ENCODE measurements at regions not wholly inside any gene's neighbourhood (a gene's known extent, or its start where the extent isn't known, plus 50 kb on each side); places are given as distances from the start of the nearest gene placed in this dataset.

- no peaks in the 10 kb centered on the region for H3K27me3 ChIP-seq (ENCODE audit: insufficient read depth, low read length)
- no peaks in the 10 kb centered on the region; the same call in 1 of the 2 replicates for H3K9me3 ChIP-seq (ENCODE audit: insufficient read depth, low read depth, low read length)
- no peak overlapping the region for H3K9ac ChIP-seq (ENCODE audit: low read depth, low read length)
- H3K36me3 ChIP-seq (ENCODE audit: insufficient read depth, low read depth, low read length) = no peaks in the 10 kb centered on the region
- H3K27ac ChIP-seq (ENCODE audit: low read length) = no peak overlapping the region
- H3K4me1 ChIP-seq (ENCODE audit: insufficient read depth, low read length) = no peaks in the 10 kb centered on the region
- no peak overlapping the region for H3K4me3 ChIP-seq (ENCODE audit: low read length)
Observed at GRCh38 chr2:194765723-194766122, 891.3 kb upstream of the SLC39A10 start.

GRCh38 chr2:194750926-194751325, 906.1 kb upstream of the SLC39A10 start:
- Histone ChIP-seq H3K9ac (ENCODE audit: low read depth, low read length) (no peak overlapping the region), H3K4me3 (ENCODE audit: low read length) (no peak overlapping the region), H3K27ac (ENCODE audit: low read length) (no peak overlapping the region), H3K36me3 (ENCODE audit: insufficient read depth, low read depth, low read length) (no peaks in the 10 kb centered on the region), H3K9me3 (ENCODE audit: insufficient read depth, low read depth, low read length) (no peaks in the 10 kb centered on the region), H3K27me3 (ENCODE audit: insufficient read depth, low read length) (no peaks in the 10 kb centered on the region), H3K4me1 (ENCODE audit: insufficient read depth, low read length) (no peaks in the 10 kb centered on the region)

GRCh38 chr2:194745557-194746146, 911.4 kb upstream of the SLC39A10 start:
- Histone ChIP-seq H3K4me1 (ENCODE audit: insufficient read depth, low read length) (no peaks in the 10 kb centered on the region), H3K27ac (ENCODE audit: low read length) (no peak overlapping the region), H3K4me3 (ENCODE audit: low read length) (no peak overlapping the region), H3K27me3 (ENCODE audit: insufficient read depth, low read length) (no peaks in the 10 kb centered on the region), H3K36me3 (ENCODE audit: insufficient read depth, low read depth, low read length) (no peaks in the 10 kb centered on the region), H3K9me3 (ENCODE audit: insufficient read depth, low read depth, low read length) (no peaks in the 10 kb centered on the region), H3K9ac (ENCODE audit: low read depth, low read length) (no peak overlapping the region)

GRCh38 chr2:194742706-194743105, 914.3 kb upstream of the SLC39A10 start:
- no peaks in the 10 kb centered on the region for H3K36me3 ChIP-seq (ENCODE audit: insufficient read depth, low read depth, low read length)
- H3K27me3 ChIP-seq (ENCODE audit: insufficient read depth, low read length) = no peaks in the 10 kb centered on the region
- H3K9ac ChIP-seq (ENCODE audit: low read depth, low read length) = no peak overlapping the region
- no peaks in the 10 kb centered on the region for H3K4me1 ChIP-seq (ENCODE audit: insufficient read depth, low read length)
- H3K4me3 ChIP-seq (ENCODE audit: low read length) = no peak overlapping the region
- H3K27ac ChIP-seq (ENCODE audit: low read length) = no peak overlapping the region
- no peaks in the 10 kb centered on the region for H3K9me3 ChIP-seq (ENCODE audit: insufficient read depth, low read depth, low read length)

- Histone ChIP-seq H3K4me1 (ENCODE audit: insufficient read depth, low read length) (no peaks in the 10 kb centered on the region), H3K27ac (ENCODE audit: low read length) (no peak overlapping the region), H3K27me3 (ENCODE audit: insufficient read depth, low read length) (no peaks in the 10 kb centered on the region), H3K4me3 (ENCODE audit: low read length) (no peak overlapping the region), H3K9ac (ENCODE audit: low read depth, low read length) (no peak overlapping the region), H3K36me3 (ENCODE audit: insufficient read depth, low read depth, low read length) (no peaks in the 10 kb centered on the region), H3K9me3 (ENCODE audit: insufficient read depth, low read depth, low read length) (no peaks in the 10 kb centered on the region)
Observed at GRCh38 chr2:194739217-194739616, 917.8 kb upstream of the SLC39A10 start.

GRCh38 chr2:194735837-194736542, 921.0 kb upstream of the SLC39A10 start:
- H3K27ac ChIP-seq (ENCODE audit: low read length) = no peak overlapping the region
- no peak overlapping the region for H3K9ac ChIP-seq (ENCODE audit: low read depth, low read length)
- no peaks in the 10 kb centered on the region for H3K9me3 ChIP-seq (ENCODE audit: insufficient read depth, low read depth, low read length)
- no peaks in the 10 kb centered on the region for H3K36me3 ChIP-seq (ENCODE audit: insufficient read depth, low read depth, low read length)
- no peaks in the 10 kb centered on the region for H3K4me1 ChIP-seq (ENCODE audit: insufficient read depth, low read length)
- H3K4me3 ChIP-seq (ENCODE audit: low read length) = no peak overlapping the region
- H3K27me3 ChIP-seq (ENCODE audit: insufficient read depth, low read length) = no peaks in the 10 kb centered on the region

- Histone ChIP-seq H3K27ac (ENCODE audit: low read length) (no peak overlapping the region), H3K9ac (ENCODE audit: low read depth, low read length) (no peak overlapping the region), H3K36me3 (ENCODE audit: insufficient read depth, low read depth, low read length) (no peaks in the 10 kb centered on the region), H3K4me3 (ENCODE audit: low read length) (no peak overlapping the region), H3K4me1 (ENCODE audit: insufficient read depth, low read length) (no peaks in the 10 kb centered on the region), H3K27me3 (ENCODE audit: insufficient read depth, low read length) (no peaks in the 10 kb centered on the region), H3K9me3 (ENCODE audit: insufficient read depth, low read depth, low read length) (no peaks in the 10 kb centered on the region)
Observed at GRCh38 chr2:194730266-194730665, 926.8 kb upstream of the SLC39A10 start.

GRCh38 chr2:194725169-194725568, 931.9 kb upstream of the SLC39A10 start:
- H3K27me3 ChIP-seq (ENCODE audit: insufficient read depth, low read length) = no peaks in the 10 kb centered on the region
- H3K27ac ChIP-seq (ENCODE audit: low read length) = no peak overlapping the region
- no peaks in the 10 kb centered on the region for H3K9me3 ChIP-seq (ENCODE audit: insufficient read depth, low read depth, low read length)
- H3K4me3 ChIP-seq (ENCODE audit: low read length) = no peak overlapping the region
- H3K36me3 ChIP-seq (ENCODE audit: insufficient read depth, low read depth, low read length) = no peaks in the 10 kb centered on the region
- H3K4me1 ChIP-seq (ENCODE audit: insufficient read depth, low read length) = no peaks in the 10 kb centered on the region
- H3K9ac ChIP-seq (ENCODE audit: low read depth, low read length) = no peak overlapping the region

GRCh38 chr2:194723446-194723845, 933.6 kb upstream of the SLC39A10 start:
- no peak overlapping the region for H3K4me3 ChIP-seq (ENCODE audit: low read length)
- no peaks in the 10 kb centered on the region for H3K27me3 ChIP-seq (ENCODE audit: insufficient read depth, low read length)
- no peaks in the 10 kb centered on the region for H3K9me3 ChIP-seq (ENCODE audit: insufficient read depth, low read depth, low read length)
- H3K36me3 ChIP-seq (ENCODE audit: insufficient read depth, low read depth, low read length) = no peaks in the 10 kb centered on the region
- H3K9ac ChIP-seq (ENCODE audit: low read depth, low read length) = no peak overlapping the region
- H3K4me1 ChIP-seq (ENCODE audit: insufficient read depth, low read length) = no peaks in the 10 kb centered on the region
- H3K27ac ChIP-seq (ENCODE audit: low read length) = no peak overlapping the region

GRCh38 chr2:194721227-194721626, 935.8 kb upstream of the SLC39A10 start:
- H3K9ac ChIP-seq (ENCODE audit: low read depth, low read length) = no peak overlapping the region
- no peaks in the 10 kb centered on the region for H3K36me3 ChIP-seq (ENCODE audit: insufficient read depth, low read depth, low read length)
- H3K9me3 ChIP-seq (ENCODE audit: insufficient read depth, low read depth, low read length) = no peaks in the 10 kb centered on the region
- H3K27me3 ChIP-seq (ENCODE audit: insufficient read depth, low read length) = no peaks in the 10 kb centered on the region
- H3K4me1 ChIP-seq (ENCODE audit: insufficient read depth, low read length) = no peaks in the 10 kb centered on the region
- no peak overlapping the region for H3K4me3 ChIP-seq (ENCODE audit: low read length)
- no peak overlapping the region for H3K27ac ChIP-seq (ENCODE audit: low read length)

- Histone ChIP-seq H3K4me1 (ENCODE audit: insufficient read depth, low read length) (no peaks in the 10 kb centered on the region), H3K4me3 (ENCODE audit: low read length) (no peak overlapping the region), H3K27ac (ENCODE audit: low read length) (no peak overlapping the region), H3K36me3 (ENCODE audit: insufficient read depth, low read depth, low read length) (no peaks in the 10 kb centered on the region), H3K9ac (ENCODE audit: low read depth, low read length) (no peak overlapping the region), H3K27me3 (ENCODE audit: insufficient read depth, low read length) (no peaks in the 10 kb centered on the region), H3K9me3 (ENCODE audit: insufficient read depth, low read depth, low read length) (no peaks in the 10 kb centered on the region)
Observed at GRCh38 chr2:194720462-194720861, 936.6 kb upstream of the SLC39A10 start.

GRCh38 chr2:194718881-194719280, 938.1 kb upstream of the SLC39A10 start:
- Histone ChIP-seq H3K9me3 (ENCODE audit: insufficient read depth, low read depth, low read length) (no peaks in the 10 kb centered on the region), H3K4me1 (ENCODE audit: insufficient read depth, low read length) (no peaks in the 10 kb centered on the region), H3K36me3 (ENCODE audit: insufficient read depth, low read depth, low read length) (no peaks in the 10 kb centered on the region), H3K27ac (ENCODE audit: low read length) (no peak overlapping the region), H3K4me3 (ENCODE audit: low read length) (no peak overlapping the region), H3K9ac (ENCODE audit: low read depth, low read length) (no peak overlapping the region), H3K27me3 (ENCODE audit: insufficient read depth, low read length) (no peaks in the 10 kb centered on the region)

All from iPS-20b (cell line).